NCI-H2171 treated with DMSO at 0.1 percent for 48 hours (cell line): ENCODE measurements at regions not wholly inside any gene's neighbourhood (a gene's known extent, or its start where the extent isn't known, plus 50 kb on each side); places are given as distances from the start of the nearest gene placed in this dataset.
"Not testable (repeated sequence)": the region's sequence is repeated elsewhere in the genome, so short reads cannot be mapped to it uniquely, and the experiment has no call there.

Source experiments
- DNase-seq: peaks from one replicate; lab custom pipeline; 2025; lab: John Stamatoyannopoulos, UW

GRCh38 chr5:90133941-90134340, 275.6 kb downstream of the CETN3 start:
- no peak for DNase-seq

DNA sequence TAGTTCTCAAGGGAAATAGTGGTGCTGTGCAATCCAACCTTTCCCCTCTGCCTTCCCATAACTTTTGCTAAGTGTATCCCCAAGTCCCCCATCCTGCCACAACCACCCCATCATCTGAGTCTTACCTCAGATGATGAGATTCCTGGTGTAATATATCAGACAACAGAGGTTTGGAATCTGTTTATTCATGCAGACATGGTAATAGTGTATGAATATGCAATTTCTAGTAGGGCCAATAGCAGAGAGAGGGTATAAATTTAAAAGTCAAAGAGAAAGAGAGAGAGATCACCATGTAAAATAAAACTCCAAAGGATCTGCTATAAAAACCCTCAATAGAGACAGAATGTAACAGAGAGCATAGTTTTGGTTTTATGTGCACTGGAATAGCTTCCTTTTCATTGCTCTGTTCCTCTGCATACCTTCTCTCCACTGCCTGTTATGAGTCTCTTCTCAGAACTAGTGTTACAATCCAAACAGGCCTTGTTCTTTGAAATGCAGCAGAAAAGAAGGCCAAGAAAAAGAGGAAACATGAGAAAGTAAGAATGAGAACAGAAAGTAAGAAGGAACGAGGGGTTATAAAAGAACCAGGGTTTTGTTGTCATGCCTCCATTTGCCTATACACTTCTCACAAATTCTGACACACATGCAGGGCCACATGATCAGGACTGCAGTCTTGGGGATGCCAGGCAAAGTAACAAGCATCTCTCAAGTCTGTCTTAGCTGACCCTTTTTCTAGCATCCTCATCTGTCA, 278.0 kb downstream of the CETN3 start:
- DNase-seq: no peak

- DNase-seq: no peak
Measured at GRCh38 chr5:90128551-90128950, 281.0 kb downstream of the CETN3 start.

DNA sequence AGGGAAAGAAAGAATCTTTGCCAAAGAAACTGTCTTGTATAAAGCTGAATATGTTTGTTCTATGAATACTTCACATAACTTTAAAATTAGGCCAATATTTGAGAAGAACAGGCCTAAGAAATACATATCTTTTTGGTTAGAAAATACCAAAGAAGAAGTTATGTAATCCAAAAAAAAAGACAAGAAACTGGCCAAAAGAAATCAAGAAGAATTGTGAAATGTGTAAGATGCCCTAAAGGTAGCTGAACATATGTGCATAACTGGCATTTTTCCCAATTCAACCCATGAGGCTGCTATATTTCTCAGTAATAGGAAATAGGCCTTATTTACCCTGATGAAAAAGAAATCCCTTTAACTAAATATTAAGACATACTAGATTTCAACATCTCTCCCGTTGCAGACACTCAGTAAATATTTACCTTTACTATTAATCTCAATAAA, 290.0 kb downstream of the CETN3 start:
- DNase-seq: no peak

- no peak for DNase-seq
Measured at GRCh38 chr5:90117005-90117404, 292.6 kb downstream of the CETN3 start.

- no peak for DNase-seq
Measured at GRCh38 chr5:90113108-90113507, 296.4 kb downstream of the CETN3 start.

DNA sequence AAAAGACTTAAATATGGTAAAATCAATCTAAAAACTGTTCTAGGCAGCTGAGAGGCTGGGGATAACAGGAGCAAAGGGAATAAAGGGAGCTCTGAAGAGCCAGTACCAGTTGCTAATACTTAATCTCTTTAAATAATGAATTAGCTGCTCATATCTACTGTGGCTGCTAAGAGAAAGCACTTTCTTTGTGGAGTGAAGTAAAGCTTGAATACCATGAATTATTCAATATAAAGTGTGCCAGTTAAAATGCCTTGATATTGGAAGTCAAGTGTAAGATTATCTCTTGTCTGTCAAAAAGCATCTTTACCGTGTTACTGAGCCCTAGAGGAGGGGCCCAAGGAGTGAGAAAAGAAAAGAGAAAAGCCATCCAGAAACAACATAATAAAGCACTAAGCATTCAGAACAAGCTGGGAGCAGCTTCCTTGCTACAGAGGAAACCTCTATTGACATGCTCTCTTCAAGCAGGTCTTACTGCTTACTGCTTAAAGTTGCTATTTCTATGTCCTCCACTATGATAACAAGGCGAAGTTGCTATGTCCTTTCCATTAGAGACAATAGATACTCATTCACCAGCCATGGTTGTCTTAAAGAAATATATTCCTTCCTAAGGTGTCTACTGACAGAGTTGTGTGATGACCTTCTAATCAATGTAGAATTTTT, 297.4 kb downstream of the CETN3 start:
- DNase-seq: no peak

DNA sequence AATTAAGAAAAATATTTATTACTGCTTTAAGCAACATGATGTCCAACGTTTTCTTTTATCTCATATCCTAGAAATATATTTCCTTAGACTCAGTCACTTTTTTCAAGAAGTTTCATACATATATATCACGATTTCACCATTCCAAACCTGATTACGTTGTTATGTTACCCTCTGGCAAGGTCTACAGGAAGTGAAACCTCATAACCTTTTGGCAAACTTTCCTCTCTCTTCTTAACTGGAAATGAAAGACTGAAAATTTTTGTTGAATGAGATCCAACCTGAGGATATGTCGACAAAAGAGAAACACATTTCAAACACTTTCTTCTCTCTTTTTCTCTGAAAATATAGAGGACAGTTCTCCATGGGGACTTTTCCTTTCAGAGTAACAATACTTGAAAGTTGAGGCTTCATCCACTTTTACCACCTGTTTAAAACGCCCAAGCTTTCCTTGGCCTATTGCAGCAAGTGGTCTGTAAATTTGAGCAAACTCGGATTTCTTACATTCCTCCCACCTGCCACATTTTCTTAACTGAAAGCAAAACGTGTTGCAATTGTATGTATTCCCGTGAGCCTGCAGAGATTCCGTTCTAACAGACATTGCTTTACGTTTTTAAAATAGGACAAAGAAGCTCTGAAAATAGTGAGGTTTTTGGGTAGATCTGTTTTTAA, 298.1 kb downstream of the CETN3 start:
- no peak for DNase-seq

- DNase-seq: no peak
Measured at GRCh38 chr5:90109285-90109684, 300.3 kb downstream of the CETN3 start.

- DNase-seq: no peak
Measured at GRCh38 chr5:90099099-90099498, 310.5 kb downstream of the CETN3 start.

GRCh38 chr5:90097082-90097477, 312.5 kb downstream of the CETN3 start:
- no peak for DNase-seq

DNA sequence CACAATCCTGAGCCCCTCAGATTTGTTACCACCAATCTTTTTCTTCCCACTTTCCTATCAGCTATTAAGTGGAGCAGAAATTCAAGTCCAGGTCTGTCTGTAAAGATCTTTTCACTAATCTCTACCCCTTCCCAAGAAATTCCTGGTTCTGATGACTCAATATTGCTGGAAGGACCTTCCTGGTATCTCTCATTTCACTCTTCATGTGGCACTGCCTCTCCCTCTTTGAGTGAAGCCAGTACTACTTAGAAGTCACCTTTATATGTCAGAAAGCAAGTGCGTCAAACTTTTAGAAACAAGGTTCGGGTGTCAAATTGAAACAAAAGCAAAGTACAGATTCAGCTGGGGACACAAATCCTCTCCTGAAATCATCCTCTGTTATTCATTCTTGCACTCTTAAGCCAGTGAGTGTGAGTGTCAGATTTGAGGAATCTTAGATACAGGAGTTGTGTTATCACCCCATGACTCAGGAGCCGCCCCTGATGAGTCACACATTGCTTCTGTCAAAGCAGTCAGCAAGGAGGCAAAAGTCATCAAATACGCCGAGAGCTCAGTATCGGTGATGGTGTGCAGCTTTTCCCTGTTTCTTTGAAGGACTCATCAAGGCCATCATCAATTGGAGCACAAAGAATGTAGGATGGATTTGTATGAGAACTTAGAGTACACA, 313.0 kb downstream of the CETN3 start:
- DNase-seq: no peak

GRCh38 chr5:90095292-90096060, 314.1 kb downstream of the CETN3 start:
- DNase-seq: no peak

DNA sequence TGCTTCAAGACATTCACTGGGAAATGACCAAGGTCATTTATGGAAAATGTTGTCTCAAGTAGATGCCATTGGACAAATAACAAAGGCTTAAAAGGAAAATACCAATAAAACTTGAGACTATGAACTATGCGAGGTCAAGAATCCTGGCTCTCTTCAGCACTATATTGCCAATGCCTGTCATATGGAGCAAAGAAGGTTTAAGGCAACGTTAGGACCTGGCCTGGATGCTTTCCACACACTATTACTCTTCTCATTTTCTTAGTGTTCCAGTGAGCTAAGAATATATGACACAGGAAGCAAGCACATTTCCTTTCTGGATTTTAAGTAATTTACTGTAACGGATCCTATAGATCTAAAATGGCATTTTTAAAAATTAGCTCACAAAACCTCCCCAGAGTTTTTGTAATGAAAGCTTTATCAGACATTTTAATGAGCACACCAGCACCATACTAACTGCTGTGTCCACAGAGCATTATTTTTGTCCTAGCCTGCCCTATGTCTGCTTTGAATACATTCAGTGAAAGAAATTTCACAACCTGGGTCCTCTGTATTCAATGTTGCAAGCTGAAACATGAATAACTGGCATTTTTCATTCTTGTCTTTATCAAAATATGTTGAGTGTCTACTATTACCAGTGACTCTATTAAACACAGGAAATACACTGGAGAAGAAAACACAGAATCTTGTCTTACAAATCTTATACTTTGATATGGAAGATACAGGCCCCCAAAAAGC, 315.6 kb downstream of the CETN3 start:
- no peak for DNase-seq

GRCh38 chr5:90092734-90093133, 316.8 kb downstream of the CETN3 start:
- no peak for DNase-seq

GRCh38 chr5:90084342-90084741, 325.2 kb downstream of the CETN3 start:
- no peak for DNase-seq

DNA sequence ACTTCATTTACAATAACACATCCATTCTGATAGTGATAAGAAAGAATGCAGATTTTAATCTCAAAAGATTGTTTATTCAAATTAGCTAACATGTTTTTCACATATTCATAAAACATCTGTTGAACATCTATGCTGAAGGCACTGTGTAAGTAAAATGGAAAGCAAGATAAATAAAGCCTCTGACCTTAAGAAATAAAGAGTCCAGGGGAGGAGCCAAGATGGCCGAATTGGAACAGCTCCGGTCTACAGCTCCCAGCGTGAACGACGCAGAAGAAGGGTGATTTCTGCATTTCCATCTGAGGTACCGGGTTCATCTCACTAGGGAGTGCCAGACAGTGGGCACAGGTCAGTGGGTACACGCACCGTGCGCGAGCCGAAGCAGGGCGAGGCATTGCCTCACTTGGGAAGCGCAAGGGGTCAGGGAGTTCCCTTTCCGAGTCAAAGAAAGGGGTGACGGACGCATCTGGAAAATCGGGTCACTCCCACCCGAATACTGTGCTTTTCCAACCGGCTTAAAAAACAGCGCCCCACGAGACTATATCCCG, 336.5 kb downstream of the CETN3 start:
- DNase-seq: not testable (repeated sequence)

GRCh38 chr5:90071656-90072055, 337.9 kb downstream of the CETN3 start:
- DNase-seq: no peak

DNA sequence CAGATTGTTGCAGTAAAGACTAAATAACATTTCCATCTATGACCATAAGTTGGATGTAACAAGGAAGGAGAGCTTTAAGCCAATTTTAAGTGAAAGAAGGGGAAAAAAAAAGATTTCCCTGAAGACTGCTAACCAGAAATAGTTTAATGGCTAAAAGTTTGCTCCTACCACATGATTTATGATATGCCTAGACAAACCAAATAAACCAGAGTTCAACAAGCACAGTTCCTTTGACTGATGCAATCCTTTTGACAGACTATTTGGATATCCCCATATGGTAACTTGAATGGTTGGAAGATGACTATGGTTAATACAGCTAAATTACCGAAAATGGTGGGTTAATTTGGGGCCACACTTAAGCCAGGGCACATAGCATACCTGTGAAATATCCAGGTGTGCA, 338.5 kb downstream of the CETN3 start:
- no peak for DNase-seq

DNA sequence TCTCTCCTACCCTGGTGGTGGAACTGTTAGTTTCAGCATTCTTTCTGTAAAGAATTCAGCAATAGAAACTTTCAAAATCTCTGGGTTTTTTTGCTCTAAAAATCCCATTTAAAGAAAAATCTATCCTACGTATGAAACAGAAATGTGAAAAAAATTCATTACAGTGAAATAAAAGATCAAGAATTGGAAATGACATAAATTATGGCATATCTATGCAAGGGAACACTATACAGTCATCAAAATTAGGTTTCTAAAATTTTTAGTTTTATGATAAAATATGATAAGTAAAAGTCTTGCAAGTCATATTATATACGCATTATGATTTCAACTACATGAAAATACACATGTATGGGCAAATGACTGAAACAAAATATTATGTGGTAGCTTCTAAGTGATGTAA, 342.6 kb downstream of the CETN3 start:
- DNase-seq: no peak
